H9 (cell line): ENCODE measurements at regions not wholly inside any gene's neighbourhood (a gene's known extent, or its start where the extent isn't known, plus 50 kb on each side); places are given as distances from the start of the nearest gene placed in this dataset.

Source experiments
- DNase-seq: peaks from one replicate; pipeline ENCODE4 v3.0.0-alpha.2; 2017
- H2AFZ ChIP-seq: one replicate; pipeline ENCODE4 v1.6.1; 2013; ENCODE audit warnings: mild to moderate bottlenecking, low read length, control low read depth, moderate library complexity
- H2AK5ac ChIP-seq: 2 replicates; pipeline ENCODE4 v1.6.1; 2013; ENCODE audit warnings: low read length, control low read depth, mixed read lengths; ENCODE audit not compliant: insufficient read length
- H2BK120ac ChIP-seq: one replicate; pipeline ENCODE4 v1.6.1; 2013; ENCODE audit warnings: low read depth, mild to moderate bottlenecking, low read length, control low read depth, inconsistent platforms; ENCODE audit not compliant: poor library complexity, severe bottlenecking
- H2BK12ac ChIP-seq: 2 replicates; pipeline ENCODE4 v1.6.1; 2013; ENCODE audit warnings: low read length, control low read depth, mixed read lengths, low read depth; ENCODE audit not compliant: insufficient read length
- H2BK15ac ChIP-seq: 2 replicates; pipeline ENCODE4 v1.6.1; 2013; ENCODE audit warnings: low read depth, low read length, control low read depth
- H2BK20ac ChIP-seq: one replicate; pipeline ENCODE4 v1.6.1; 2013; ENCODE audit warnings: low read depth, mild to moderate bottlenecking, low read length, control low read depth, inconsistent platforms; ENCODE audit not compliant: poor library complexity, severe bottlenecking
- H2BK5ac ChIP-seq: 2 replicates; pipeline ENCODE4 v1.6.1; 2013; ENCODE audit warnings: low read length, control low read depth, mixed read lengths; ENCODE audit not compliant: insufficient read length
- H3K14ac ChIP-seq: 2 replicates; pipeline ENCODE4 v1.6.1; 2013; ENCODE audit warnings: low read length, control low read depth; ENCODE audit not compliant: insufficient read depth
- H3K18ac ChIP-seq: 2 replicates; pipeline ENCODE4 v1.6.1; 2013; ENCODE audit warnings: low read depth, mild to moderate bottlenecking, mixed read lengths, low read length, control low read depth; ENCODE audit not compliant: insufficient read length
- H3K23ac ChIP-seq: 2 replicates; pipeline ENCODE4 v1.6.1; 2013; ENCODE audit warnings: low read length, control low read depth, mixed read lengths, low read depth; ENCODE audit not compliant: insufficient read length
- H3K23me2 ChIP-seq: 2 replicates; pipeline ENCODE4 v1.6.1; 2013; ENCODE audit warnings: low read depth, mild to moderate bottlenecking, mixed read lengths, low read length, control low read depth; ENCODE audit not compliant: insufficient read length, poor library complexity, severe bottlenecking
- H3K27ac ChIP-seq: 2 replicates; pipeline ENCODE4 v1.5.1; 2013; ENCODE audit warnings: low read length, control low read depth, mixed read lengths, low read depth; ENCODE audit not compliant: insufficient read length
- H3K27me3 ChIP-seq: 2 replicates; pipeline ENCODE4 v1.6.1; 2013; ENCODE audit warnings: low read length, control low read depth, inconsistent platforms; ENCODE audit not compliant: insufficient read depth
- H3K4ac ChIP-seq: 2 replicates; pipeline ENCODE4 v1.6.1; 2013; ENCODE audit warnings: low read depth, mild to moderate bottlenecking, control low read depth, inconsistent platforms, low read length, moderate library complexity
- H3K4me1 ChIP-seq: 2 replicates; pipeline ENCODE4 v1.6.1; 2013; ENCODE audit warnings: low read length, control low read depth, inconsistent platforms; ENCODE audit not compliant: insufficient read depth
- H3K4me2 ChIP-seq: 2 replicates; pipeline ENCODE4 v1.6.1; 2013; ENCODE audit warnings: low read length, control low read depth, mixed read lengths; ENCODE audit not compliant: insufficient read length, insufficient read depth
- H3K56ac ChIP-seq: 2 replicates; pipeline ENCODE4 v1.6.1; 2013; ENCODE audit warnings: low read depth, mild to moderate bottlenecking, mixed read lengths, low read length, control low read depth; ENCODE audit not compliant: insufficient read length
- H3K79me1 ChIP-seq: 2 replicates; pipeline ENCODE4 v1.6.1; 2013; ENCODE audit warnings: low read depth, mild to moderate bottlenecking, moderate library complexity, low read length, control low read depth, inconsistent platforms; ENCODE audit not compliant: insufficient read depth, poor library complexity, severe bottlenecking
- H3K79me2 ChIP-seq: 2 replicates; pipeline ENCODE4 v1.6.1; 2013; ENCODE audit warnings: low read length, control low read depth, inconsistent platforms; ENCODE audit not compliant: insufficient read depth
- H3K9ac ChIP-seq: 2 replicates; pipeline ENCODE4 v1.6.1; 2013; ENCODE audit warnings: low read length, control low read depth, mixed read lengths; ENCODE audit not compliant: insufficient read length; ENCODE audit errors: extremely low read depth
- H3K9me3 ChIP-seq: one replicate; pipeline ENCODE4 v1.6.1; 2013; ENCODE audit warnings: low read depth, low read length, inconsistent platforms; ENCODE audit not compliant: control insufficient read depth
- H3T11ph ChIP-seq: one replicate; pipeline ENCODE4 v1.6.1; 2013; ENCODE audit warnings: mild to moderate bottlenecking, low read length, control low read depth, inconsistent platforms
- H4K20me1 ChIP-seq: one replicate; pipeline ENCODE4 v1.6.1; 2013; ENCODE audit not compliant: control insufficient read depth, insufficient read length, insufficient read depth
- H4K5ac ChIP-seq: 2 replicates; pipeline ENCODE4 v1.6.1; 2013; ENCODE audit warnings: low read depth, mild to moderate bottlenecking, mixed read lengths, low read length, control low read depth; ENCODE audit not compliant: insufficient read length
- H4K8ac ChIP-seq: replicated peaks from 2 replicates; pipeline ENCODE4 v1.6.1; 2013; ENCODE audit warnings: low read length, control low read depth, mixed read lengths, low read depth; ENCODE audit not compliant: insufficient read length
- H4K91ac ChIP-seq: 2 replicates; pipeline ENCODE4 v1.6.1; 2013; ENCODE audit warnings: low read depth, mild to moderate bottlenecking, moderate library complexity, mixed read lengths, low read length, control low read depth; ENCODE audit not compliant: insufficient read length
- H3K27ac Mint-ChIP-seq, 3 experiments: 2 replicates in 2 of 3; 3 replicates in 1 of 3; pipeline ENCODE4 v1.8.0; 2020 to 2021; ENCODE audit warnings: mixed read lengths in 3 of 3, mild to moderate bottlenecking in 1 of 3, moderate library complexity in 1 of 3
- H3K27me3 Mint-ChIP-seq: 2 replicates; pipeline ENCODE4 v1.8.0; 2021; ENCODE audit warnings: low read depth, mild to moderate bottlenecking, moderate library complexity, mixed read lengths
- H3K36me3 Mint-ChIP-seq, 3 experiments: 2 replicates in 2 of 3; 3 replicates in 1 of 3; pipeline ENCODE4 v1.8.0; 2020 to 2021; ENCODE audit warnings: low read depth in 3 of 3, mixed read lengths in 3 of 3; ENCODE audit not compliant: insufficient read depth in 1 of 3
- H3K4me1 Mint-ChIP-seq, 2 experiments: 2 replicates each; pipeline ENCODE4 v1.8.0; 2020; ENCODE audit warnings: mixed read lengths in 2 of 2
- H3K4me3 Mint-ChIP-seq, 2 experiments: 2 replicates in 1 of 2; 3 replicates in 1 of 2; pipeline ENCODE4 v1.8.0; 2020 to 2021; ENCODE audit warnings: mild to moderate bottlenecking in 2 of 2, mixed read lengths in 2 of 2, moderate library complexity in 1 of 2
- H3K9me3 Mint-ChIP-seq, 2 experiments: 2 replicates in 1 of 2; 3 replicates in 1 of 2; pipeline ENCODE4 v1.8.0; 2020; ENCODE audit warnings: mild to moderate bottlenecking in 2 of 2, mixed read lengths in 2 of 2, moderate library complexity in 1 of 2
- CTCF ChIP-seq: fragments of 200-600 bp; sonication (generic); conservative IDR thresholded peaks from 3 replicates; pipeline ENCODE4 v1.8.0; 2021; ENCODE audit warnings: antibody characterized with exemption, mild to moderate bottlenecking
- WGBS: extraction: QIAGEN DNeasy Blood & Tissue Kit; methylation state at CpG from one replicate; pipeline ENCODE4 v1.1.7; 2013; ENCODE audit warnings: missing lambda C conversion rate, low lambda C conversion rate, mixed read lengths; ENCODE audit not compliant: insufficient read length; ENCODE audit errors: extremely low coverage; 5-methylcytosine and 5-hydroxymethylcytosine counted together

- no peak overlapping the region for H3K4me2 ChIP-seq
- no peak overlapping the region for H2AK5ac ChIP-seq
- peaks cover 41% of the 10 kb centered on the region for H3K9me3 ChIP-seq
- no peaks in the 10 kb centered on the region for H4K20me1 ChIP-seq
- H2BK20ac ChIP-seq = no peak overlapping the region
- DNase-seq = no peak
- no peak overlapping the region for H2BK5ac ChIP-seq
- H3K9me3 Mint-ChIP-seq = peaks cover 66 to 71% of the 10 kb centered on the region in 2 experiments
- no peak overlapping the region for H2BK120ac ChIP-seq
- H3K9ac ChIP-seq = no peak overlapping the region
- no peaks in the 10 kb centered on the region for H3K79me2 ChIP-seq
- no peaks in the 10 kb centered on the region for H3K23me2 ChIP-seq
- WGBS = no CpG with 5 or more reads among the region's 2 CpGs
- no peak overlapping the region for H3K4me3 Mint-ChIP-seq
- no peaks in the 10 kb centered on the region for H3K4me1 ChIP-seq
- no peak overlapping the region for H3K18ac ChIP-seq
- no peak overlapping the region for H4K5ac ChIP-seq
- no peak overlapping the region for H3T11ph ChIP-seq
- no peak for TF ChIP-seq CTCF
- peaks cover 6% of the 10 kb centered on the region; the same call in 1 of the 2 replicates for H3K27me3 Mint-ChIP-seq
- no peaks in the 10 kb centered on the region; a peak in 3 of 7 replicates for H3K36me3 Mint-ChIP-seq
- no peak overlapping the region for H3K27ac Mint-ChIP-seq
- no peak overlapping the region for H3K14ac ChIP-seq
- no peak overlapping the region for H3K23ac ChIP-seq
- H2BK12ac ChIP-seq = no peak overlapping the region
- H2BK15ac ChIP-seq = no peak overlapping the region
- H3K4ac ChIP-seq = no peak overlapping the region
- H3K27me3 ChIP-seq = no peaks in the 10 kb centered on the region
- peaks cover 3 to 7% of the 10 kb centered on the region in 2 experiments; a peak in 2 of 4 replicates for H3K4me1 Mint-ChIP-seq
- no peaks in the 10 kb centered on the region for H3K79me1 ChIP-seq
- H4K91ac ChIP-seq = no peak overlapping the region
- H4K8ac ChIP-seq = no peak overlapping the region
- no peak overlapping the region for H3K56ac ChIP-seq
- no peak overlapping the region for H3K27ac ChIP-seq
- no peak overlapping the region for H2AFZ ChIP-seq
These were observed 61.9 kb upstream of the LAS1L start for GRCh38 chrX:65596270-65597034.
